NOMO-1 treated with dmso at 0.1 percent for 144 hours (cell line): ENCODE measurements at regions not wholly inside any gene's neighbourhood (a gene's known extent, or its start where the extent isn't known, plus 50 kb on each side); places are given as distances from the start of the nearest gene placed in this dataset.

Experiments used
- DNase-seq: peaks from one replicate; lab custom pipeline; 2025; ENCODE audit not compliant: unreplicated experiment; lab: John Stamatoyannopoulos, UW

DNA sequence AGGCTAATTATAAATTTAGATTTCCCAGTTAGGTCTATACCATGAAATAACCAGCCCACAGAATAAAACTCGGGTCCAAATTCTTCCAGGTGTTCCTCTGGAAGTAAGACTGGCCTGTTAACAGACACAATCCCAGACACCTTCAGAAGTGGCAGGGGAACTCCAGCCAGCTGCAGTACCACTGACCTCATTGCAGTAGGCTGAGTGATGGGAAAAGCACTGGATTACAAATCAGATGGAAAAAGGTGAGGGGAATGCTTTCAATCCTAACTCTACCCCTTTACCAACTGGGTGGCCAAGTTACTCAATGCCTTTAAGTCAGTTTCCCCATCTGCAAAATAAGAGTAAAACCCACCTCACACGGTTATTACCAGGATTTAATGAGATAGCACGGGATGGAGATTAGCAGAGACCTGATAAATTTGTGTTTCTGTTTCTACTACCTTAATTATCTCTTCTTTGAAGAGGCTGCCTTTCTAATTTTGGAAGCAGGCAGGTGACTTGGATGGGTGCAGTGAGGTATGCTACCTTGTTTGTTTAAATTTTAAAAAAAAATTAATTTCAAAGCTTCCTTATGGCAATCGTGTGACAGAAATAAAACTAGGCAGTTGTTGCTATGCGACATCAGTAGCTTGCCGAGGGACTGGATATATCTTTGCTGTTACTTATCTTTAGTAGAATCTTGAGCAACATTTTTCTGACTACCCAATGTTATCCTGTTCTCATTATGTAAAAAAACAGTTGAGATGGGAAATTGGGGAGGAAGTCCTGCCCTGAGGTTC, 167.3 kb upstream of the GRIN2B start:
- DNase-seq, result no peak

DNA sequence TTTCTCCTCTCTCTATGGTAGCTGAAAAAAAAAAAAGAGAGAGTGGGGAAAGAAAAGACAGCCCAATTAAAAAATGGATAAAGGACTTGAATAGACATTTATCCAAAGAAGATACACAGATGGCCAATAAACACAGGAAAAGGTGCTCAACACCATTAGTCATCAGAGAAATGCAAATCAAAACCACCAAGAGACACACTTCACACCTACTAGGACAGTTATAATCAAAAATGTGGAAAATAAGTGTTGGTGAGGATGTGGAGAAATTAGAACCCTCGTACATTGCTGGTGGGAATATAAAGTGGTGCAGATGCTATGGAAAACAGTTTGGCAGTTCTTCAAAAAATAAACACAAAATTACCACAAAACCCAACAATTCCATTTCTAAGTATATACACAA, 172.4 kb upstream of the GRIN2B start:
- DNase-seq, result no peak

DNA sequence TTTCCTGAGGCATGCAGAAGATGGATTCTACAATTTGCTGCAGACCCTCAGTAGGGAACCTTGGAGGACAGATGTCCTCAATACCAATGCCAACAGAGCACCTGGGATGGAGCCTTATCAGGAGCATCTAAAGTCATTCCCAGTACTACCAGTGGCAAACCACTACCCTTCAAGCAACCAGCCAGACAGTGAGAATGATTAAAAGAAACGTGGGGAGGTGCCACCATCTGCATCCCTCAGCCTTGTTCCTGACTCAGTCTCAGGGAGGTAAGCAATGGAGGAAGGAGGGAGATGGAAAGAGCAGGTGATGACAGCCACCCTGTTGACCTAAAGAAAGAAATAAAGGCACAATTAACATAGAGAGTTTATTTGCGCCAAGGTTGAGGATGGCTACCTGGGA, 175.2 kb upstream of the GRIN2B start:
- no peak for DNase-seq

DNA sequence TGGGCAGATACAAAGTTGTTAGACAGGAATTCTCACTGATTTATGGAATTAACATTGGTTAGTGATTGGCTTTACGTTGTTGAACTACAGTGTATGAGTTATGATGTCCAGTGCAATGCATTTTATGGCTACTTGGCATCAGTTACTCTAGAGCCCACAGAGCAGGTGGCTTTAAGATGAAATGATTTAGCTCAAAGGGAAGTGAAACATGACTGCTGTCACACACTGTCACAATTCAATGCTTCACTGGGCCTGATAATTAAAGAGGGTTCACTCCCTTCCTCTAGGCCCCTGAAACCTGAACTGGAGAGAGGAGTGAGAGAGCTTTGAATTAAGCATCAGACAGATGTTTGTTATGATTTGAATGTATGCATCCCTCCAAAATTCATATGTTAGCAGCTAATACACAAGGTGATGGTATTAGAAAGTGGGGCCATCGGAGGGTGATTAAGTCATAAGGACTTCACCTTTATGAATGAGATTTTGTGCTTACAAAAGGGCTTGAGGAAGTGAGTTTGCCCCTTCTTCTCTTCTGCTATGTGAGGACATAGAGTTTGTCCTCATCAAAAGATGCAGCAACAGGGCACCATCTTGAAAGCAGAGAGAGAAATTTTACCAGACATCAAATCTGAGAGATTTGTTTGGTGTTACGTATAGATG, 175.8 kb upstream of the GRIN2B start:
- peak; percentile 36 for DNase-seq

DNA sequence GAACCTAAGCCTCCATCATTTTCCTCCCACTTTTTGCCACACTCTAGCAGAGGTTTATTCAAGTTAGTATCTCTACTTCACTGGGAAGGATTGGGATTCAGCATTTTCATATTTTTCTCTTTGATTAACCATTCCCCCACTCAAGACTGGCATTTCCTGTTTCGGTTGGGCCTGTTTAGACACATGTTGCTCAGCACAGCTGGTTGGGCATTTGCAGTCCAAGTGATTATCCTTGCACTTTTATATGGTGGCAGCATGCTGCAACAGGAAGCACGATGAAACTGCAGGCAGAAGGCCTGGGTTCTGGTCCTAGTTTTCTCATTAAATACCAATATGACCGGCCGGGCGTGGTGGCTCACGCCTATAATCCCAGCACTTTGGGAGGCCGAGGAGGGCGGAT, 182.9 kb upstream of the GRIN2B start:
- no peak for DNase-seq

DNA sequence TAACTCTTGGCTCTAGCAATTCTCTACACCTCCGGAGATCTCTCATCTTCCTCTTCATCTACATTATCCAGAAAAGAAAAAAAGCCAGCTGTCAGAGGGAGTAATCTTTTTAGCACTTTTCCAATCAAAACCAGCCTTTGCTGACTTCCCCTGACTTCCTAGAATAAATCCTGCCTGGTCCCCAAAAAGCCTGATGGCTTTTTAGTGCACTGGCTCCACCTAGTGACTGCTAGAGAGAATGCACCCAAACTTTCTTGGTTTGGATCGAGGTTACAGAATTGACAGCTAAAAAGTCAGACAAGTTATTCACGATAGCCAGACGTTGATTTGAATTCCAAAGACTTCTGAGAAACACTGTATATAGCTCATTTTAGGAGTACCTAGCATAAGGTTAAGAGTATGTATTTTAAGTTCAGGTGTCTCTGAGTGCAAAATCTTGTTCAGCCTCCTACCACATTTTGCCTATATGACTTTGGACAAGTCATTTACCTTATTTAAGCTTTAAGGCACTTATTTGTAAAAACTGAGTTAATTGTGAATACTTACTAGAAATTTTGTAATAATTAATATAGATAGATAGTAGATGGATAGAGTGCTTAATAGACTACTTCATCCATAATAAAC, 185.7 kb upstream of the GRIN2B start:
- peak; percentile 18 for DNase-seq

DNA sequence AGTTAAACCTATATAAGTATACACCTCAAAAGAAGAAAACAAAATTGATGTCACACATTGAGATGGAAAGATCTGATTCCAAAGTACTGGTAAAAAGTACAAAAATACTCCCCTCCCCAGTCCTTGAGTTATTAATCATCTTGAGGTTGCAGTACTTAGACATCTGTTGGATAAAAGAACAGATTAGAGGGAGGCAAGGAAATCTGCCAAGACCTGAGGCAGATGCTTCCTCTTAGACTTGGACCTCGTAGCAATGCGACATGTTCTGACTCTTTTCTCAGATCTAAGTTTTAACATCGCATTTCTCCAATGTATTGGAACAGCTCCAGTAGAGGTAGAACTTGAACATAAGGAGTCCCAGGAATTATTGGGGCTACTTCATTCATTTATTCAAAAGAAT, 187.9 kb upstream of the GRIN2B start:
- no peak for DNase-seq

DNA sequence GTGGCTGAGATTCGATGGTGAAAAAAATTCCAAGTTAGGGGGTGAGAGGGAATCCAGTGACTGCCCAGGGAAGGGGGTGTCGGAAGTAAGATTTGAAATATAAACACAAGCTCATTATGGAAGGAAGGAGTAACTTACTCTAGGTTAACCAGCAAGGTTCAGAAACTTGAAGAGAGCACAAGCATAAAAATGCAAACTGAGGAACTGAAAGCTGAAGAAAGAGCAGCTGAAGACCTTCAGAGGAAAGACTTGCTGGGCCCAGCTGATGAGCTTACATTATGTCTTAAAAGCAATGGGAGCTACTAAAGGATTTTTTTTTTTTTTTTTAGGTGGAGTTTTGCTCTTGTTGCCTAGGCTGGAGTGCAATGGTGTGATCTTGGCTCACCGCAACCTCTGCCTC, 189.7 kb upstream of the GRIN2B start:
- DNase-seq, result peak; percentile 17

DNA sequence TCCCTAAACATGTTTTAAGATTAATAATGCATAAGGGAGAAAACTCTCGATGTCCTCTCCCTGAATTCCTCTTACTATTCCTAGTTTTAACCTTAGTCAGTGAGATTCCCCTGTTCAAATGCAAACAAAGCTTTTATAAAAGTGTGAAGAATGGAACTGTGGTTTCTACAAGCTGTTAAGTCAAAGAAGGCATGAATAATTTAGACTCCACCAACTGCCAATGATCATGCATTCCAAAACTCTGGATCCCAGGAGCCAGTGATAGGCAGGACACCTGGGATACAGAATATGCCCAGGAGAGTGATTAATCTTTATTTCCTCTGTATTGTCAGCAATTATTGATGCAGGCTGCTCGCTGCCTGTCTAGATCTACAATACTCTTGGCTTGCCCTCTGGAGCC, 190.3 kb upstream of the ATF7IP start:
- DNase-seq, result no peak

DNA sequence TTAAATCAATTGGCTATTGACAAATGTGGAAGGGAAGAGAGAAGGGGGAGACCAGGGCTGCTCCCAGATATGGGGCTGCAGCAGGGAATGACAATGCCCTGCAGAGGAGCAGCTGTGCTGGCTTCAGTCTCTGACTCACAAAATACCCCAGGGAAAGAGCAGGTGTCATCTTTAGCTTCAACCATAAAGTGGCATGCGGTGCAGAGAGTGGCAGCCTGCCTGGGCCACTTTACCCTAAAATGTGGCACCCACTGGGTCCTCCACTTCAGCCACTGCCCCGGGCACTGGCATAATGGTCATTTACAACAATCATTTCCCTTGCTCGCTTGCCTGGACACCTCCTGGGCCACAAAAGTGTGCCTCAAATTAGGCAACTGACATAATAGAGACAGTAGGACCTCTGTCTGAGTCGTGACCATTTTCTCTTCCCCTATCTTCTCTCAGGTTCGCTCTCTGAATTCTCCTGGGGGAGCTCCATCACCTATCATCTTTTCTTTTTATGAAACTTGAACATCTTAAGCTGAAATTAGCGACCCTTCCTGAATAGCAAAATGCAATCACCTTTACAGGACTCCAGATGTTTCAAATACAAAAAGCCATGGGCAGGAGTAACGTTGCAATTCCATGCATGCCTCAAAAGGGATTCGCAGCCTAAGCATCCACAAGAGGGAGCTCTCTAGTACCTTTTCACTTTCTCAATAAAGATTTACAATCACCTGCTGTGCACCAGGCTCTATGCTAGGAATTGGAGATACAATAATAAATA, 179.9 kb upstream of the ATF7IP start:
- no peak for DNase-seq

DNA sequence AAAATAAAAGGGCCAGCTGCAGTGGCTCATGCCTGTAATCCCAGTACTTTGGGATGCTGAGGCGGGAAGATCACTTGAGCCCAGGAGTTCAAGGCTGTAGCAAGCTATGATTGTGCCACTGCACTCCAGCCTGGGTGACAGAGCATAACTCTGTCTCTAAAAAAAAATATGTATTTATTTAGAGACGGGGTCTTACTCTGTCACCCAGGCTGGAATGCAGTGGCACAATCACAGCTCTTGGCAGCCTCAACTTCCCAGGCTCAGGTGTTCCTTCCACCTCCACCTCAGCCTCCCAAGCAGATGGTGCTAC, 179.3 kb upstream of the ATF7IP start:
- no peak for DNase-seq

DNA sequence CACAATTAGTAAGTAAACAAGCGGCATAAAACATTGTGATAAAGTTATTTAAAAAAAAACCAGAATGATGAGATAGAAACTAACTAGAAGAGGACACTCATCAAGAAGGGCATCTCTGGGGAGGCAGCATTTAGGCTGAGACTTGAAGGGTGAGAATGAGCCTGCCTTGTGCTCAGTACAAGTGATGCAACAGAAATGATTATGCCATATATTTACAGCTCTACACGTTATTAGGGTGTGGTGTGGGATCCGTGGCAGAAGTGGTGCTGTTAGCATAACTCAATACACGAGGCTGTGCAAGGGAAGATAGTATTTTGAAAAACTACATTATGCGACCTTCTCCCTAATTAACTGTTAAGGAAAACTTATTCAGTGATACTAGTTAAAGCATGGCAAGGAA, 178.5 kb upstream of the ATF7IP start:
- DNase-seq, result no peak

DNA sequence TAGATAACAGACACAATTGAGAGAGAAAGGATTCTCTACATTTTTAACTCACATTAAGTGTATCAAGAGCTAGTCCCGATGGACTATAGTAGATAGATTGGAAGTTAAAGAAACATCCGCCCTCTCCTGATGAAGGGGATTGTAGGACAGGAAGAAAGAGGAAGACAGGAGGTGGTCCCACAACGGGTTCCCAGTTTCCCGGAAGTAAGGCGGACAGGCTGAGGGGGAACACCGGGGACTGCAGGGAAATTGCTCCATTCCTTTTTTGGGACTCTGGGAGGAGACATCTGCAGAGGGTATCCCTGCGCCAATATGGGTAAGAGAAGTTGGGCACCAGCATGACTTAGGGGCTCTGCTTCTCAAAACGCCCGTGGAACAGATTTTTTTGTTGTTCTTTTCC, 177.5 kb upstream of the ATF7IP start:
- DNase-seq, result no peak

DNA sequence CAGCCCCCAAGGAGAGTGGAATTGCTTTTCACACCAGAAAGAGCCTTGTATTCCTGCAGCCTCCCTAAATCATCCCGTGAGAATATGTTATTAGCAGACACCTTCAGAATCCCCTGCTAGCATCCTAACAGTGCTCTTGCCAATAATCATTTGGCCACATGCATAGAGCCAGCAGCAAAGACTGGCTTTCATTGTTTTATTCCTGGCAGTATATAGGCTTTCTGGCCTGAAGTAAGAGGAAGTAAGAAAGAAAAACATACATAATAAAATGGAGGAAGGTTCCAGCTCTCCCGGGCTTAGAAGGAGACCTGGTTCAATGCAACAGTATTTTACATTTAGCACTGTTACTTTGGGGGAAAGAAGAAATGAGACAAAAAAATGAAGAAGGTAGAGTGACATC, 176.7 kb upstream of the ATF7IP start:
- no peak for DNase-seq

DNA sequence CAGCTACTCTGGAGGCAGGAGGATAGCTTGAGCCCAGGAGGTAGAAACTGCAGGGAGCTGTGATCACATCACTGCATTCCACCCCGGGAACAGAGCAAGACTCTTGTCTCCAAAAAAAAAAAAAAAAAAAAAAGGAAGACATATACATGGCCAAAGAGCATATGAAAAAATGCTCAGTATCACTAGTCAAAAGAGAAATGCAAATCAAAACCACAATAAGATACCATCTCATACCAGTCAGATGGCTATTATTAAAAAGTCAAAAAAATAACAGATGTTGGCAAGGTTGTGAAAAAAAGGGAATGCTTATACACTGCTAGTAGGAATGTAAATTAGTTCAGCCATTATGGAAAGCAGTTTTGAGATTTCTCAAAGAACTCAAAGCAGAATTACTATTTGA, 174.8 kb upstream of the ATF7IP start:
- DNase-seq, result no peak

DNA sequence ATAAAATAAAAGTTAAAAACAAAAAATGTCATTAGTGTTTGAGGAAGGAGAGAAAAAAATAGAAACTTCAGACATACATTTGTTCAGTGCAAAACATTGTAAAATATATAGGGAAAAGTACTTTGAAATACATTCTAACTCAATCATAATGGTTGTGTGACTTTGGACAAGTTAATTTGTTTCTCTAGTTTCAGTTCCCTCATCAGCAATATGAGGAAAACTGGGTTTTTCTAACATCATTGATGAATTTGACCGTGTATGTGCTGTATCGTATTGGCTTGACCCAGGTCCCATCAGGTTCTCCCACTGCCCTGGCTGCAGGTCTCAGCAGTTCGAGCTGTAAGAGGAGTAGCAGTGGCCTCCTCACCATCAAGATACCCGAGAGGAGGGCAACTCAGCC, 173.9 kb upstream of the ATF7IP start:
- no peak for DNase-seq

DNA sequence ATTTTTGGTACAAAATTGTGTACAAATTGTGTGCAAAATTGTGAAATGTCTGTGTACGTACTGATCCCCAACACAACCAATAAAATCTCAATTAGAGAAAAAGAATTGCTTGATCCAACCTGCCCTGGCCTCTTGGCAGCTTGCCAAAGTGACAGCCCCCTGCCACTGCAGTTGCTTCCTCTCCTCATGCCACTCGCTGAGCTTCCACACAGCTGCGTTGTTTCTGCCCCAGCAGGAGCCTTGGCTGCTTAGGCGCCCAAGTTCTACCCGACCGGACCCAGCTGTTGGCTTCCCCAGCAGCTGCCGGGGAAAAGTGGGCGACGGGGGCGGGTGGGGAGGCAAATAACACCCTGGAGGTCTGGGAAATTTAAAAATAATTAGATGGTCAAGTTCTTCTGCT, 171.8 kb upstream of the ATF7IP start:
- no peak for DNase-seq

DNA sequence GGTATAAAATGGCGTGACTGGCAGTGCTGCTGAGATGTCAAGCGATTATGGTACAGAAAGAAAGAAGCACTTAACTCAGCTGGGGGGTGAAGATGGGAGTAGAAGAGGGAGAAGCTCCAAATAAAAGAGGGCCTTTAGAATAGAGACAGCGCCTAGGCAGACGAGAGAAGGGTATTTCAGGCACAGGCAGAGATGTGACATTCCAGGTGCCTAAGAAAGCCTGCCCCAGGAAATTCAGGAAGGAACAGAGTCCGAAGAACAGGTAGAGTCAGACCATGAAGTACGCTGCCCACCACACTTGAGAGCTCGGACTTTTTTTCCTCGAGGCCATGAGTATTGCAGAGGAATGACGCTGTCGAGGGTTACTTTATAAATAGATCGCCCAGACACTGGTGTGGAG, 170.9 kb upstream of the ATF7IP start:
- no peak for DNase-seq

DNA sequence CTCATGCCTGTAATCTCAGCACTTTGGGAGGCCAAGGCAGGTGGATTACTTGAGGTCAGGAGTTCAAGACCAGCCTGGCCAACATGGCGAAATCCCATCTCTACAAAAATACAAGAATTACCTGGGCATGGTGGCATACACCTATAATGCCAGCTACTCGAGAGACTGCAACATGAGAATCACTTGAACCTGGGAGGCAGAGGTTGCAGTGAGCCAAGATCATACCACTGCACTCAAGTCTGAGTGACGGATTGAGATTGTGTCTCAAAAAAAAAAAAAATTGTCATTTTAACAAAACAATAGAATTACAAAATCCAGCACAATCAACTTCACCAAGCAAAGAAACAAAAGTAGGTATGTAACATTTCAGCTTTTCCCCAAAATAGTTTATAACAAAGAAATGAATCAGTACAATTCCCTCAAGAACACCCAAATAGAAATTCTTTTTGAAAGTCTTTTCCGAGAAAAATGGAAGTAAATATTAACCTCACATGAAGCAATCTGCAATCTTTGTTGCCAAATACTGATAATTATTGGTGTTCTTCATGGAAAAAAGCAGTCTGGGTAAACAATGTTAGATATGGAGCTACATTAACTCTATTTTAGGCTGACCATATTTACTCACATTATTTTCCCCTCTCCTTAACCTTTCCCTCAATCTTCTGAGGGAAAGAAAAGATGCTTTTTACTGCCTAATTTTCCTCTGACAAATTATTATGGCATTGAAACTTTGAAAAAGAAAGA, 165.9 kb upstream of the ATF7IP start:
- no peak for DNase-seq

DNA sequence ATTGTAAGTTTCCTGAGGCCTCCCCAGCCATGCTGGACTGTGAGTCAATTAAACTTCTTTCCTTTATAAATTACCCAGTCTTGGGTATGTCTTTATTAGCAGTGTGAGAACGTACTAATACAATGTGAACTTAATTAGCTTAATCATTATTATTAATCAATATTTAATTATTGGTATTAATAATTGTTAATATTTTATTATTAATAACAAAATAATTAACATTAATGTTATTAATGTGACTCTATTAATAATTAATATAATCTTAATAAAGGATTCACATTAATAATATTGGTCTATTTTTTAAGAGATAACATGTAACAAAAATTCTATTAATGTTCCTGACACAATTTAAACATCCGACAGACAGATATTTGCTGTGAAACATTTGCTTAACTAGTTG, 164.9 kb upstream of the ATF7IP start:
- no peak for DNase-seq

DNA sequence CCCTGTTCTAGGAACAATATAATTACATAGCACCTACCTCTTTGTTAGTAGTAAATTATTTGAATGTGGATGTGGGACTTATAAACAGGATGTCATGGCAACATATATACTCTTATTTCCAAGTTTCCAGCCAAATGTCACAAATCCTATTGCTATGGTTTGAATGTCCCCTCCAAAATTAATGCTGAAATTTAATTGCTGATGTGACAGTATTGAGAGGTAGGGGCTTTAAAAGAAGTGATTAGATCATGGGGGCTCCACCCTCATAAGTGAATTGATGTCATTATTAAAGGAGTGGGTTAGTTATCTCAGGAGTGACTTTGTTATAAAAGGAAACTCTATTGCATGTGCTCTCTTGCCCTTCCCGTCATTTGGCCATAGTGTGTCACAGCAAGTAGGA, 164.2 kb upstream of the ATF7IP start:
- DNase-seq, result no peak
